DMS53 treated with DMSO at 0.1 percent for 48 hours (cell line): ENCODE measurements at regions not wholly inside any gene's neighbourhood (a gene's known extent, or its start where the extent isn't known, plus 50 kb on each side); places are given as distances from the start of the nearest gene placed in this dataset.

Source experiments
- DNase-seq: peaks from one replicate; lab custom pipeline; 2025; ENCODE audit not compliant: unreplicated experiment; lab: John Stamatoyannopoulos, UW

GRCh38 chr2:143833015-143833660 lies 686.8 kb downstream of the ZEB2 start:
- no peak for DNase-seq

- DNase-seq: no peak
Observed at GRCh38 chr2:143830476-143830875, 689.4 kb downstream of the ZEB2 start.

- DNase-seq: no peak
Observed at GRCh38 chr2:143828763-143829537, 691.0 kb downstream of the ZEB2 start.

GRCh38 chr2:143824791-143825190 lies 695.1 kb downstream of the ZEB2 start:
- DNase-seq: no peak

DNA sequence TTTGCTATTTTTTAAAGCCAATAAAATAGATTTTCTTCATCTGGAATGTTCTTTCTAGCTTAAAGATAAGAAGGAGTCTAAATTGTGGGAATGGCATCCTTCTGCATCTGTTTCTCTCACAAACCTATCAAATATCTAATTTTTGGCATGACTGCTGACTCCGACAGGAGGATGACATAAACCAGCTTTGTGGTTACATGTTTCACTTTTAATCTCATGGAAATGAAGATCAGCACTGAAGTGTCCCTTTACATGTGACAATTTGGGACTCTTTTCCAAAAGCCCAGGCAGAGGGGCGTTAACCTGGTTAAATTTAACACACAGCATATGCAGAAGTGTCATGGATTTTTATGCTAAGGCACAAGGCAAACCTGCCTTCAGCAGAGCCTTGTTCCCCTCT lies 694.7 kb downstream of the ARHGAP15 start:
- no peak for DNase-seq

DNA sequence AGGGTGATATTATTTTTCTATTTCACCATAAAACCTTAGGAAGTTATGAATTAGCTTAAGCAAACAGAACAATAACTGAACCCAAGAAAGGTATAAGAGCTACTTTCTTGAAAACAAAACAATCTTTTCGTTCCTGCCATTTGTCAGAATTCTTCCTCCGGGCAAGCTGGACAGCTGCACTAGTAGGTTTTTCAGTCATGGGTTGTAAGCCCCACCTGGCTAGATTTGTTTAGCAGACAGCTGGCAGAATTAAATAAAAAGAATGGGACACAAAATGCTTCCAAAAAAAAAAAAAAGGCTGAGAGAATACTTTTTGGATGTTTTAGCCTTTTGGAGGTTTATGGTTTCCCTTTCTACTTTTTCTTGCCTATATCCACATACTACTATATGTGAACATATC lies 694.1 kb downstream of the ARHGAP15 start:
- DNase-seq: no peak

DNA sequence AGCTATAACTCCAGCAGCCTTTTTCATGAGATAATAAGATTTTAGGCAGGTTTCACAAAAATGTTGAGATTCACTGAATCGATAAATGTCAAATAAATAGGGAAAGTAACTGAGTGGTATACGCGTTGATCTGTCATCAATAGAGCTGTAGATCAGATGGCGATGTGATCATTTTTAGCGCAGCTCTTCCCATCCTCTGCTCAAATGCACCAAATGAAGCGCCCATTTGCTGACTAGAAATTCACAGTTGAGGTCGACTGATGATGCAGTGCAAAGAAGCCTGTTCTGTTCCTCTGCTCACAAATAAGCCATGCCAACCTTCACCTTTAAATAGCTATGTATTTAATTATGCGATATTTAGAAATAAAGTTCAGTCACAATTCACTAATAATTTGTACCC lies 693.5 kb downstream of the ARHGAP15 start:
- DNase-seq: no peak

- no peak for DNase-seq
Observed at GRCh38 chr2:143819764-143820163, 690.5 kb downstream of the ARHGAP15 start.

DNA sequence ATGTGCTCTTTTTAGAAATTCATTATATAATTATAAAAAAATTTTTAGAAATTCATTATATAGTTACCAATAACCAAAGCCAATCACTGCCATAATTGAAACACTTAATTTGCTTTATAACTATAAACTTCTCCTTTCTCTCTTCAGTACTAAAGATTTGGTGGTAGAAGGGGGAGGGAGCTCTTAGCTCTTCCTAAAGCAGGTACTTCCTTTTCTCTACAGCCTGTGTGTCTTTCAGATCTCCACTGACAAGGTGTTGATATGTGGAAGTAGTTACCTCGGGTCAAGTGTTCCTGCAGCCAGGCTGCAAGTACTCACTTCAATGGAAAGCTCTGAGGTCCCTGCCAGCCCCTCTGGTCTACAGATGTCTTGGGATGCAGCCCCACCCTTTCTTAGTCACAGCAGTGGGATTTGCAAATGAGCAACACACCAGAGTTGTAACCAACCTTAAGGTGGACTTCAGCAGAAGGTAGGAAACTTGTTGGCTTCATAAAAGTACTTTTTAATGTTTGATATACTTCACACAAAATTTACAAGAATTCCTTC lies 690.0 kb downstream of the ARHGAP15 start:
- no peak for DNase-seq
